HepG2 (cell line): ENCODE measurements at regions not wholly inside any gene's neighbourhood (a gene's known extent, or its start where the extent isn't known, plus 50 kb on each side); places are given as distances from the start of the nearest gene placed in this dataset.

Experiments used
- ATAC-seq: fragments of 200-7000 bp; cut with Tn5 transposase; 3 replicates; pipeline ENCODE4 v1.9.1; 2020; ENCODE audit warnings: mild to moderate bottlenecking, moderate library complexity
- BruUV-seq: library from RNA; stranded (reverse); fragments of 400-500 nt; replicated peaks from 2 replicates; lab custom pipeline; 2021; lab: Mats Ljungman, UMichigan
- CTCF ChIA-PET: fragments of 300-600 bp; formaldehyde crosslinking; extraction: SDS; loops from one replicate; lab custom pipeline; 2021; ENCODE audit warnings: low total read pairs, inconsistent platforms, low intra/inter-chr PET ratio; lab: Yijun Ruan, JAX
- POLR2A ChIA-PET: fragments of 350-600 bp; sonication (Branson Sonifier 250); formaldehyde crosslinking; loops from one replicate; lab custom pipeline; 2020; ENCODE audit warnings: antibody characterized with exemption, inconsistent platforms; lab: Yijun Ruan, JAX
- DNase-seq: peaks from one replicate; pipeline ENCODE4 v3.0.0-alpha.2; 2015; ENCODE audit warnings: low spot score
- FAIRE-seq: peaks from 3 replicates; lab custom pipeline; 2011; peaks lifted over from hg19 to GRCh38; lab: Jason Lieb, UNC
- H2AFZ ChIP-seq: one replicate; pipeline ENCODE4 v1.6.1; 2011; ENCODE audit warnings: low read length, inconsistent platforms
- H3K27ac ChIP-seq: fragments of 300-600 bp; 3 replicates; pipeline ENCODE4 v1.8.0; 2011; ENCODE audit warnings: mixed run types, mild to moderate bottlenecking, mixed read lengths, low read length, inconsistent platforms; ENCODE audit not compliant: insufficient read depth; ENCODE audit errors: extremely low read length
- H3K27me3 ChIP-seq, 2 experiments: fragments of 200-600 bp in 1 of 2; 2 replicates in 1 of 2; 3 replicates in 1 of 2; pipeline versions ENCODE4 v1.6.0 to v1.8.0; 2011; ENCODE audit warnings: low read length in 2 of 2, mild to moderate bottlenecking in 2 of 2, moderate library complexity in 2 of 2, inconsistent platforms in 1 of 2; ENCODE audit not compliant: insufficient read depth in 2 of 2, control insufficient read depth in 1 of 2
- H3K36me3 ChIP-seq, 2 experiments: fragments of 200-600 bp in 1 of 2; replicated peaks in 1 of 2; 2 replicates in 1 of 2; 3 replicates in 1 of 2; pipeline versions ENCODE4 v1.5.1 to v1.8.0; 2011; ENCODE audit warnings: low read length in 2 of 2, inconsistent platforms in 1 of 2; ENCODE audit not compliant: insufficient read depth in 2 of 2, control insufficient read depth in 1 of 2
- H3K4me1 ChIP-seq: 2 replicates; pipeline ENCODE4 v1.5.1; 2012; ENCODE audit warnings: low read length, inconsistent platforms; ENCODE audit not compliant: insufficient read depth
- H3K4me2 ChIP-seq: 2 replicates; pipeline ENCODE4 v1.6.0; 2011; ENCODE audit warnings: low read depth, low read length, inconsistent platforms
- H3K4me3 ChIP-seq, 3 experiments: fragments of 200-600 bp in 1 of 3; sonication (generic), shearing (Covaris generic) in 1 of 3; replicated peaks in 1 of 3; 2 replicates each; pipeline ENCODE4 v1.5.1; 2011 to 2016; ENCODE audit warnings: low read length in 3 of 3, inconsistent platforms in 2 of 3, low read depth in 2 of 3, mild to moderate bottlenecking in 2 of 3, control low read depth in 1 of 3, mixed read lengths in 1 of 3; ENCODE audit not compliant: insufficient read depth in 1 of 3
- H3K79me2 ChIP-seq: one replicate; pipeline ENCODE4 v1.6.1; 2011; ENCODE audit warnings: low read length, inconsistent platforms; ENCODE audit not compliant: insufficient read depth
- H3K9ac ChIP-seq: 2 replicates; pipeline ENCODE4 v1.6.0; 2011; ENCODE audit warnings: mild to moderate bottlenecking, low read depth, low read length, inconsistent platforms; ENCODE audit not compliant: insufficient read depth
- H3K9me3 ChIP-seq: 2 replicates; pipeline ENCODE4 v1.5.1; 2012; ENCODE audit warnings: mild to moderate bottlenecking, low read length
- H4K20me1 ChIP-seq: 2 replicates; pipeline ENCODE4 v1.6.0; 2011; ENCODE audit warnings: inconsistent platforms, mild to moderate bottlenecking, low read length, moderate library complexity; ENCODE audit not compliant: insufficient read depth
- KDM1A ChIP-seq: IDR thresholded peaks from 2 replicates; pipeline ENCODE4 v1.6.1; 2016; ENCODE audit warnings: missing compliant biosample characterization
- MED1 ChIP-seq: sonication (generic); formaldehyde crosslinking; IDR thresholded peaks from 2 replicates; pipeline ENCODE4 v1.4.0; 2020; ENCODE audit warnings: missing genetic modification reagents
- NFYB ChIP-seq: sonication (generic); formaldehyde crosslinking; IDR thresholded peaks from 2 replicates; pipeline ENCODE4 v1.4.0; 2020; ENCODE audit warnings: missing genetic modification reagents
- SIN3B ChIP-seq: fragments of 150-350 bp; IDR thresholded peaks from 2 replicates; pipeline ENCODE4 v1.6.1; 2014; ENCODE audit warnings: low read length
- SMAD9 ChIP-seq: sonication (generic); formaldehyde crosslinking; IDR thresholded peaks from 2 replicates; pipeline ENCODE4 v1.5.1; 2020; ENCODE audit warnings: mild to moderate bottlenecking, missing genetic modification reagents
- TOE1 ChIP-seq: sonication (generic); formaldehyde crosslinking; IDR thresholded peaks from 2 replicates; pipeline ENCODE4 v1.4.0; 2020; ENCODE audit warnings: mild to moderate bottlenecking, missing genetic modification reagents
- ZC3H13 ChIP-seq: sonication (generic); formaldehyde crosslinking; IDR thresholded peaks from 2 replicates; pipeline ENCODE4 v1.8.1; 2023; ENCODE audit warnings: mild to moderate bottlenecking, missing genetic modification reagents, moderate library complexity
- ZFP36L1 ChIP-seq: sonication (generic); formaldehyde crosslinking; IDR thresholded peaks from 2 replicates; pipeline ENCODE4 v1.8.0; 2022; ENCODE audit warnings: mild to moderate bottlenecking, missing genetic modification reagents, moderate library complexity
- ZNF101 ChIP-seq: sonication (generic); formaldehyde crosslinking; IDR thresholded peaks from 2 replicates; pipeline ENCODE4 v1.4.0; 2020; ENCODE audit warnings: mild to moderate bottlenecking, low read depth, missing genetic modification reagents, borderline replicate concordance
- WGBS: methylation state at CpG from one replicate; pipeline ENCODE4 v1.1.6; 2017; ENCODE audit warnings: low lambda C conversion rate; 5-methylcytosine and 5-hydroxymethylcytosine counted together
- in situ Hi-C: cut with HindIII; loops from 2 replicates; pipeline ENCODE4 v1.10.0; 2017; ENCODE audit warnings: low pct_unique_long_range_greater_than_20kb; ENCODE audit not compliant: extremely low pct_ligation_motif_present
- intact Hi-C: fragments of 100-400 bp; cut with micrococcal nuclease; formaldehyde crosslinking; loops from one replicate; pipeline ENCODE4 v1.10.0; 2022; ENCODE audit not compliant: unreplicated experiment
- TF ChIP-seq, protein P1 (sequence below): sonication (generic); formaldehyde crosslinking; IDR thresholded peaks from 2 replicates; pipeline ENCODE4 v1.8.1; 2023; ENCODE audit warnings: mild to moderate bottlenecking, missing genetic modification reagents
- TF ChIP-seq, protein P2 (sequence below): sonication (generic); formaldehyde crosslinking; IDR thresholded peaks from 2 replicates; pipeline ENCODE4 v1.9.0; 2021; ENCODE audit warnings: missing genetic modification reagents, borderline replicate concordance

DNA sequence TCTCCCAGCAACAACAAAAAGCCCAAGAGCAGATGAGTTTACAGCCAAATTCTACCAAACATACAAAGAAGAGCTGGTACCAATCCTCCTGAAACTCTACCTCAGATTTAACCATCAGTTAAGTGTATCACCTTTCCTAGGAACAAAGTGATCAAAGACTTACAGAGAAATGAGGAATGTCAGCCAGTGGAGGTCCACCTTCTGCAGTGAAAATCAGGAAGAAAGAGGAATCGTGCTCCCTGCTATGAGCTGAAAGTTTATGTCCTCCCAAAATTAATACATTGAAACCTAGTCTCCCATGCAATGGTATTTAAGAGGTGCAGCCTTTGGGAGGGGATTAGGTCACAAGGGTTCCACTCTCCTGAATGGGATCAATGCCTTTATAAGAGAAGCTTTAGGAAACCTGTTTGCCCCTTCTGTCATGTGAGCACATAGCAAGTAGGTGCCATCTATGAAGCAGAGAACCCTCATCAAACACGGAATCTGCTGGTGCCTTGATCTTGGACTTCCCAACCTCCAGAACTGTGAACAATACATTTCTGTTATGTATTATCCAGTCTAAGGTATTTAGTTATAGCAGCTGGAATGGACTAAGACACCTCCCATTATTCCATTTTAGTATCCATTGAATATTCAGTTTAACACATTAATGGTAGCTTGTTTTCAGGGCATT is 139.0 kb upstream of the FZD8 start:
- ATAC-seq (no peak), FAIRE-seq (no peak), DNase-seq (no peak)
- in situ Hi-C loops, result loop anchor here (10.0 kb wide), 1 partner anchor 136 kb away; the partner anchor contains the start of gene FZD8
- Histone ChIP-seq H3K79me2 (no peaks in the 10 kb centered on the region), H3K4me3 (no peak overlapping the region), H2AFZ (no peak overlapping the region), H3K4me1 (no peaks in the 10 kb centered on the region), H3K27me3 (no peaks in the 10 kb centered on the region; a peak in 1 of 5 replicates), H3K27ac (no peak overlapping the region), H3K4me2 (no peak overlapping the region), H3K9me3 (no peaks in the 10 kb centered on the region), H3K9ac (no peak overlapping the region), H4K20me1 (no peaks in the 10 kb centered on the region), H3K36me3 (no peaks in the 10 kb centered on the region)
- ChIA-PET CTCF (interaction anchor here (1.8 to 2.0 kb wide), 2 partner anchors 140 to 145 kb away, joined by 6 to 18 read pairs; no protein-coding TSS in a partner anchor), POLR2A (no interaction called here)
- TF ChIP-seq, protein P1, sequence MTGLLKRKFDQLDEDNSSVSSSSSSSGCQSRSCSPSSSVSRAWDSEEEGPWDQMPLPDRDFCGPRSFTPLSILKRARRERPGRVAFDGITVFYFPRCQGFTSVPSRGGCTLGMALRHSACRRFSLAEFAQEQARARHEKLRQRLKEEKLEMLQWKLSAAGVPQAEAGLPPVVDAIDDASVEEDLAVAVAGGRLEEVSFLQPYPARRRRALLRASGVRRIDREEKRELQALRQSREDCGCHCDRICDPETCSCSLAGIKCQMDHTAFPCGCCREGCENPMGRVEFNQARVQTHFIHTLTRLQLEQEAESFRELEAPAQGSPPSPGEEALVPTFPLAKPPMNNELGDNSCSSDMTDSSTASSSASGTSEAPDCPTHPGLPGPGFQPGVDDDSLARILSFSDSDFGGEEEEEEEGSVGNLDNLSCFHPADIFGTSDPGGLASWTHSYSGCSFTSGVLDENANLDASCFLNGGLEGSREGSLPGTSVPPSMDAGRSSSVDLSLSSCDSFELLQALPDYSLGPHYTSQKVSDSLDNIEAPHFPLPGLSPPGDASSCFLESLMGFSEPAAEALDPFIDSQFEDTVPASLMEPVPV (CRISPR knock-in tag), result no peak
- no peak for TF ChIP-seq ZNF101 (CRISPR knock-in tag)
- no peak for TF ChIP-seq SMAD9 (CRISPR knock-in tag)
- TF ChIP-seq ZC3H13 (CRISPR knock-in tag), result no peak
- no peak for TF ChIP-seq MED1 (CRISPR knock-in tag)
- no peak for TF ChIP-seq SIN3B
- TF ChIP-seq TOE1 (CRISPR knock-in tag), result no peak
- no peak for TF ChIP-seq KDM1A (CRISPR knock-in tag)
- TF ChIP-seq ZFP36L1, result no peak
- TF ChIP-seq, protein P2, sequence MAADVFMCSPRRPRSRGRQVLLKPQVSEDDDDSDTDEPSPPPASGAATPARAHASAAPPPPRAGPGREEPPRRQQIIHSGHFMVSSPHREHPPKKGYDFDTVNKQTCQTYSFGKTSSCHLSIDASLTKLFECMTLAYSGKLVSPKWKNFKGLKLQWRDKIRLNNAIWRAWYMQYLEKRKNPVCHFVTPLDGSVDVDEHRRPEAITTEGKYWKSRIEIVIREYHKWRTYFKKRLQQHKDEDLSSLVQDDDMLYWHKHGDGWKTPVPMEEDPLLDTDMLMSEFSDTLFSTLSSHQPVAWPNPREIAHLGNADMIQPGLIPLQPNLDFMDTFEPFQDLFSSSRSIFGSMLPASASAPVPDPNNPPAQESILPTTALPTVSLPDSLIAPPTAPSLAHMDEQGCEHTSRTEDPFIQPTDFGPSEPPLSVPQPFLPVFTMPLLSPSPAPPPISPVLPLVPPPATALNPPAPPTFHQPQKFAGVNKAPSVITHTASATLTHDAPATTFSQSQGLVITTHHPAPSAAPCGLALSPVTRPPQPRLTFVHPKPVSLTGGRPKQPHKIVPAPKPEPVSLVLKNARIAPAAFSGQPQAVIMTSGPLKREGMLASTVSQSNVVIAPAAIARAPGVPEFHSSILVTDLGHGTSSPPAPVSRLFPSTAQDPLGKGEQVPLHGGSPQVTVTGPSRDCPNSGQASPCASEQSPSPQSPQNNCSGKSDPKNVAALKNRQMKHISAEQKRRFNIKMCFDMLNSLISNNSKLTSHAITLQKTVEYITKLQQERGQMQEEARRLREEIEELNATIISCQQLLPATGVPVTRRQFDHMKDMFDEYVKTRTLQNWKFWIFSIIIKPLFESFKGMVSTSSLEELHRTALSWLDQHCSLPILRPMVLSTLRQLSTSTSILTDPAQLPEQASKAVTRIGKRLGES (CRISPR knock-in tag), result no peak
- TF ChIP-seq NFYB (CRISPR knock-in tag), result no peak
- WGBS, result 4% methylated on average over 1 of the region's 2 CpGs
- BruUV-seq, result no TSS peak
- intact Hi-C loops, result loop anchor here (1.0 to 2.0 kb wide), 3 partner anchors 138 to 998 kb away; partner anchors contain the start of gene FZD8
